Tibial nerve (tissue), 4 donors: ENCODE measurements at regions not wholly inside any gene's neighbourhood (a gene's known extent, or its start where the extent isn't known, plus 50 kb on each side); places are given as distances from the start of the nearest gene placed in this dataset.

Source experiments
- CTCF ChIP-seq, 5 experiments: fragments of 200-600 bp in 3 of 5; fragments of 450-650 bp in 2 of 5; sonication (generic) in 3 of 5; IDR thresholded peaks; one replicate each; pipeline ENCODE4 v1.5.1; 2016 to 2019; ENCODE audit warnings: antibody characterized with exemption in 5 of 5, mild to moderate bottlenecking in 3 of 5, moderate library complexity in 2 of 5
- EP300 ChIP-seq, 2 donors: sonication (generic); formaldehyde crosslinking; IDR thresholded peaks; one replicate each; pipeline ENCODE4 v1.6.1; 2017; ENCODE audit warnings: antibody characterized with exemption in 2 of 2, mild to moderate bottlenecking in 1 of 2

DNA sequence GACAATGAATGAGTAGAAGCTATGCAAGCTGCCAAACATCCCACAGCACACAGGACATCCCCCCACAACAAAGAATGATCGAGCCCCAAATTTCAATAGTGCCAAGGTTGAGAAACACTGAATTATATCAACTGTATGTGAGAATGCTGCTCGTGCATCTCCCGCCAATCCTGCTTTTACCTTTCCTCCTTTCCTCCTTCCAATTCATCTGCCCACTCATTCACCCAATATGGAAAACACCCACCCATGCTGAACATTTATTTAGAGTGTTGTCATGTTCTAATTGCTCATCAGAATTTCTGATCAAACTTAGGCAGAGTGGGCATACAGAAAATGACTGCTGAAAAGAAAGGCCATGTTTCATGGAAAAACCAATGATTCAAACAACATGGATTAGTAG, 183.0 kb downstream of the TMEM114 start:
- no peak for TF ChIP-seq CTCF (IDR thresholded peaks at IDR 0.05)
- no peak for TF ChIP-seq EP300 (IDR thresholded peaks at IDR 0.05)
